ENCODE measurements at regions not wholly inside any gene's neighbourhood (a gene's known extent, or its start where the extent isn't known, plus 50 kb on each side); places are given as distances from the start of the nearest gene placed in this dataset.

DNA sequence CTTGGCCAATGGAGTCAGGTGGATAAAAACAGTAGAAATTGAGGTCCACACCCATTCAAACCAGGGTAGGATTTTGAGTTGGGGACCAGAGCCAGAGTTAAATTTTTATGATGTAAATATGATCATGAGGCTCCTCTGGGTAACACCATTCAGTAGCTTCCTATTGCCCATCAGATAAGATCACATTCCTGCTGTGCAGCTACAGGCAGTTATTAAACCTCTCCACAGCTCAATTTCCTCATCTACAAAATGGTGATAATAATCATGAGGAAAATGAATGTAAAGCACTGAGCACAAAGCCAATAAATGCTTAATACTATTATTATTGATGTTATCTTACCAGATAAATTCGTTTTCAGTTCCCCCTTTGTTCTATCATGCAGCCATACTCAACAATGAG lies 432.0 kb downstream of the CAAP1 start:
- TF ChIP-seq, protein P1, sequence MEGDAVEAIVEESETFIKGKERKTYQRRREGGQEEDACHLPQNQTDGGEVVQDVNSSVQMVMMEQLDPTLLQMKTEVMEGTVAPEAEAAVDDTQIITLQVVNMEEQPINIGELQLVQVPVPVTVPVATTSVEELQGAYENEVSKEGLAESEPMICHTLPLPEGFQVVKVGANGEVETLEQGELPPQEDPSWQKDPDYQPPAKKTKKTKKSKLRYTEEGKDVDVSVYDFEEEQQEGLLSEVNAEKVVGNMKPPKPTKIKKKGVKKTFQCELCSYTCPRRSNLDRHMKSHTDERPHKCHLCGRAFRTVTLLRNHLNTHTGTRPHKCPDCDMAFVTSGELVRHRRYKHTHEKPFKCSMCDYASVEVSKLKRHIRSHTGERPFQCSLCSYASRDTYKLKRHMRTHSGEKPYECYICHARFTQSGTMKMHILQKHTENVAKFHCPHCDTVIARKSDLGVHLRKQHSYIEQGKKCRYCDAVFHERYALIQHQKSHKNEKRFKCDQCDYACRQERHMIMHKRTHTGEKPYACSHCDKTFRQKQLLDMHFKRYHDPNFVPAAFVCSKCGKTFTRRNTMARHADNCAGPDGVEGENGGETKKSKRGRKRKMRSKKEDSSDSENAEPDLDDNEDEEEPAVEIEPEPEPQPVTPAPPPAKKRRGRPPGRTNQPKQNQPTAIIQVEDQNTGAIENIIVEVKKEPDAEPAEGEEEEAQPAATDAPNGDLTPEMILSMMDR (IDR thresholded peaks at IDR 0.05), result no peak
- TF ChIP-seq POLR2A (IDR thresholded peaks at IDR 0.05), result no peak
- Histone ChIP-seq H3K36me3 (no peaks in the 10 kb centered on the region), H3K4me3 (no peak overlapping the region), H3K27me3 (no peaks in the 10 kb centered on the region), H3K4me1 (no peaks in the 10 kb centered on the region), H3K27ac (no peak overlapping the region), H3K9me3 (no peaks in the 10 kb centered on the region)
- intact Hi-C loops (cut with DNase I; ENCODE audit: low total_unique reads), result no loop called here
- DNase-seq, result no peak

DNA sequence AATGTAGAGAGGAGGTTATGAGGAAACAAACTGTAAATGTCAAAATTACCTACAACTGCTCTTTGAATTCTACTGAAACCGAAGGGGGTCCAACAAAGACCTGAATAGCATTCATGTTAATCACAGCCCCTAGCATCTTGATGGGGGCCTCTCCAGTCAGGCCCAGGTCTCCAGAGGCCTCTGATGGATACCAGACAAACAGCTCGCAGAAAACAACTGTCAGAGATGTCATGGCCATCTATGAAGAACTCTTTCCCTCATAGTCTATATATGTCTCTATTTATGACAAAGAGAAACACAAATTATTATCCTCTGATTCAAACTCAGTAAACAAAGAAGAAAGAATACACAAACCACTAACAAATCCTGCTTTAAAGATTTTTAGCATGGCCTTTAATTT lies 432.6 kb downstream of the CAAP1 start:
- no peaks in the 10 kb centered on the region for H3K27me3 ChIP-seq
- DNase-seq, result no peak
- intact Hi-C loops (cut with DNase I; ENCODE audit: low total_unique reads), result no loop called here
- no peaks in the 10 kb centered on the region for H3K4me1 ChIP-seq
- no peaks in the 10 kb centered on the region for H3K9me3 ChIP-seq
- H3K27ac ChIP-seq, result no peak overlapping the region
- no peaks in the 10 kb centered on the region for H3K36me3 ChIP-seq
- H3K4me3 ChIP-seq, result no peak overlapping the region
- TF ChIP-seq POLR2A (IDR thresholded peaks at IDR 0.05), result no peak
- TF ChIP-seq, protein P1 (IDR thresholded peaks at IDR 0.05), result no peak

DNA sequence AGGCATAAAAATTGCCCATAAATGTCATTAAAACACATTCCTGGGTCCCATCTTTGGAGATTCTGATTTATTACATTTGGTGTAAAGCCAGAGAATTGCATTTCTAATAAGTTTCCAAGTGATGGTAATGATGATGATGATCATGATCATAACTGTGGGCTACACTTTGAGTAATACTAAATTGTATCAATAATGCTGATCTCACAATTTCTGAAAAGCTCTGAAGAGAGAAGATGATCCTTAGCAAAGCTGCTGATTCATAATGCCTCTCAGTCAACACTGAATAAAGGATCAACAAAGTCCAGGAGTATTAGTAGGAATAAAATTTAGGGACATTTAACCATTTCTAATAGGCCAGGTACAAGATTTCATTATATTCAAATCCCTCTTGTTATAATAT lies 434.5 kb downstream of the CAAP1 start:
- no peak for TF ChIP-seq POLR2A (IDR thresholded peaks at IDR 0.05)
- TF ChIP-seq, protein P1 (IDR thresholded peaks at IDR 0.05), result no peak

DNA sequence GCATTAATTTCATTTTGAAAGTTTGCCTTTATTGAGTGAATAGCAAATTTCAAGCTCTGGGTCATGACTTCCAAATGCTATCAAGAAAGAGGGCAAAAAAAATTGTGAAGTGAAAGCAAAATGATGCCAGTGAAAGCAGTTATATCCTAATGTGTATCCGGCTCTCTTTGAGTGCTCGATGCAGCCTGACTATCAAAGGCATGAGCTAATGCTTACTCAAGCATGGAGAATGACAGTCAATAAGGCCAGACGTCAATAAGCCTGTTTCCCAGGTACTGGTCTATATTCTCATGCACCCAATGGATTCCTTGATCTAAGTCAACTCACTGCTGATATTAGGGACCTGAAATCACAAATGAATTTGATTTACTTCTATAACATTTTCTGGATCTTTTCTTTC lies 435.5 kb downstream of the CAAP1 start:
- no peaks in the 10 kb centered on the region for H3K4me1 ChIP-seq
- no peak overlapping the region for H3K27ac ChIP-seq
- no peak for TF ChIP-seq POLR2A (IDR thresholded peaks at IDR 0.05)
- TF ChIP-seq, protein P1 (IDR thresholded peaks at IDR 0.05), result no peak
- H3K9me3 ChIP-seq, result no peaks in the 10 kb centered on the region
- no peaks in the 10 kb centered on the region for H3K27me3 ChIP-seq
- intact Hi-C loops (cut with DNase I; ENCODE audit: low total_unique reads), result no loop called here
- H3K36me3 ChIP-seq, result no peaks in the 10 kb centered on the region
- DNase-seq, result no peak
- no peak overlapping the region for H3K4me3 ChIP-seq

More for the DNA sequence above, 434.5 kb downstream of the CAAP1 start:
- no peak overlapping the region for H3K27ac ChIP-seq
- no peak overlapping the region for H3K4me3 ChIP-seq
- no peaks in the 10 kb centered on the region for H3K9me3 ChIP-seq
- intact Hi-C loops (cut with DNase I; ENCODE audit: low total_unique reads), result no loop called here
- DNase-seq, result no peak
- no peaks in the 10 kb centered on the region for H3K27me3 ChIP-seq
- H3K4me1 ChIP-seq, result no peaks in the 10 kb centered on the region
- no peaks in the 10 kb centered on the region for H3K36me3 ChIP-seq

DNA sequence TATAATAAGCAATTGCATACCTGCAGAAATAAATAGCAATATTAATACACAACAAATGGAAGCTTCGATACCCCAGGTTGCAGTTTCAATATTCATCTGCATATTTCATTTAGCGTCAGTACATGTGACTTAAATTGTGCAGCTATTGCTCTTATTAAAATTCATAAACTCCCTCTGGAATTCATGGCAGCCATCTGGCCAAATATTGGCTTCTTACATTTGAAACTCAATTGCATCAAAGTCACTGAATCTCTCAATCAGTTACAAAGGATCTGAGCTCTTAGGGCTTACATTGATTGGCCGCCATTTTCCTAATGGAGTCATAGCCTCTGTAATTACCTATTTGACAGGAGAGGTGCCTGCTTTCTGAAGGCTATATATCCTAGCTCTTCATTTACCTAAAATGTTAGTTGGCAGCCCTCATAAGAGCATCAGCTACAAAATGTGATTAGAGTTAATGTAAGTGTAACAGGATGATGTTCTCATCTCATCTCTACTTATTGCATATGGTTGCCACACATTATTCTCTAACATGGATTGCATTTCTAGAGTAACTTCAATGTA lies 453.5 kb downstream of the CAAP1 start:
- no peaks in the 10 kb centered on the region for H3K27me3 ChIP-seq
- TF ChIP-seq POLR2A (IDR thresholded peaks at IDR 0.05), result no peak
- TF ChIP-seq, protein P1 (IDR thresholded peaks at IDR 0.05), result no peak
- H3K36me3 ChIP-seq, result no peaks in the 10 kb centered on the region
- H3K4me3 ChIP-seq, result no peak overlapping the region
- intact Hi-C loops (cut with DNase I; ENCODE audit: low total_unique reads), result no loop called here
- H3K27ac ChIP-seq, result no peak overlapping the region
- no peak for DNase-seq
- H3K9me3 ChIP-seq, result no peaks in the 10 kb centered on the region
- no peaks in the 10 kb centered on the region for H3K4me1 ChIP-seq
